ENCODE measurements at regions not wholly inside any gene's neighbourhood (a gene's known extent, or its start where the extent isn't known, plus 50 kb on each side); places are given as distances from the start of the nearest gene placed in this dataset.
"Not testable (repeated sequence)": the region's sequence is repeated elsewhere in the genome, so short reads cannot be mapped to it uniquely, and the experiment has no call there.

GRCh38 chr3:198143300-198144137 lies 183.5 kb downstream of the LMLN start:
- not testable (repeated sequence) for TF ChIP-seq RAD21 (conservative IDR thresholded peaks at IDR 0.05); CTCF (IDR thresholded peaks at IDR 0.05; ENCODE audit: poor library complexity, severe bottlenecking); EZH2 (IDR thresholded peaks at IDR 0.05; ENCODE audit: borderline replicate concordance, insufficient read depth, low read length, poor library complexity, severe bottlenecking); POLR2AphosphoS5 (IDR thresholded peaks at IDR 0.05); MXI1 (conservative IDR thresholded peaks at IDR 0.05; ENCODE audit: poor library complexity, severe bottlenecking)

All from neural cell (in vitro differentiated cells).